ENCODE measurements at regions not wholly inside any gene's neighbourhood (a gene's known extent, or its start where the extent isn't known, plus 50 kb on each side); places are given as distances from the start of the nearest gene placed in this dataset.

- H3K27me3 ChIP-seq (ENCODE audit: low read depth): peaks cover 12% of the 10 kb centered on the region
- no peaks in the 10 kb centered on the region for H3K36me3 ChIP-seq
- intact Hi-C loops (cut with micrococcal nuclease): no loop called here
- no peak for DNase-seq
- H3K27ac ChIP-seq (replicated peaks): no peak overlapping the region
- TF ChIP-seq CTCF (IDR thresholded peaks at IDR 0.05; ENCODE audit: borderline replicate concordance): no peak
- H3K4me3 ChIP-seq: no peak overlapping the region
- H3K4me1 ChIP-seq: no peaks in the 10 kb centered on the region
- H3K9me3 ChIP-seq (replicated peaks): no peaks in the 10 kb centered on the region
These were observed 54.7 kb upstream of the ARSJ start for GRCh38 chr4:114034189-114034588.

GRCh38 chr4:114036426-114036825 lies 57.0 kb upstream of the ARSJ start:
- peaks cover 12% of the 10 kb centered on the region for H3K27me3 ChIP-seq (ENCODE audit: low read depth)
- H3K27ac ChIP-seq (replicated peaks): no peak overlapping the region
- DNase-seq: no peak
- intact Hi-C loops (cut with micrococcal nuclease): no loop called here
- TF ChIP-seq CTCF (IDR thresholded peaks at IDR 0.05; ENCODE audit: borderline replicate concordance): no peak
- no peaks in the 10 kb centered on the region for H3K4me1 ChIP-seq
- no peaks in the 10 kb centered on the region for H3K9me3 ChIP-seq (replicated peaks)
- no peaks in the 10 kb centered on the region for H3K36me3 ChIP-seq
- H3K4me3 ChIP-seq: no peak overlapping the region

- Histone ChIP-seq H3K27ac (replicated peaks) (no peak overlapping the region), H3K4me3 (no peak overlapping the region), H3K36me3 (no peaks in the 10 kb centered on the region), H3K27me3 (ENCODE audit: low read depth) (peaks cover 12% of the 10 kb centered on the region), H3K9me3 (replicated peaks) (no peaks in the 10 kb centered on the region), H3K4me1 (no peaks in the 10 kb centered on the region)
- intact Hi-C loops (cut with micrococcal nuclease): no loop called here
- no peak for DNase-seq
- no peak for TF ChIP-seq CTCF (IDR thresholded peaks at IDR 0.05; ENCODE audit: borderline replicate concordance)
These were observed 57.4 kb upstream of the ARSJ start for GRCh38 chr4:114036864-114037263.

- no peak overlapping the region for H3K4me3 ChIP-seq
- TF ChIP-seq CTCF (IDR thresholded peaks at IDR 0.05; ENCODE audit: borderline replicate concordance): no peak
- H3K36me3 ChIP-seq: no peaks in the 10 kb centered on the region
- intact Hi-C loops (cut with micrococcal nuclease): no loop called here
- DNase-seq: no peak
- H3K9me3 ChIP-seq (replicated peaks): no peaks in the 10 kb centered on the region
- no peaks in the 10 kb centered on the region for H3K4me1 ChIP-seq
- H3K27ac ChIP-seq (replicated peaks): no peak overlapping the region
- peaks cover 12% of the 10 kb centered on the region for H3K27me3 ChIP-seq (ENCODE audit: low read depth)
These were observed 58.5 kb upstream of the ARSJ start for GRCh38 chr4:114037988-114038387.

GRCh38 chr4:114038762-114039387 lies 59.4 kb upstream of the ARSJ start:
- H3K36me3 ChIP-seq: no peaks in the 10 kb centered on the region
- no peak for TF ChIP-seq CTCF (IDR thresholded peaks at IDR 0.05; ENCODE audit: borderline replicate concordance)
- DNase-seq: no peak
- H3K4me1 ChIP-seq: no peaks in the 10 kb centered on the region
- no peak overlapping the region for H3K4me3 ChIP-seq
- intact Hi-C loops (cut with micrococcal nuclease): no loop called here
- H3K27ac ChIP-seq (replicated peaks): no peak overlapping the region
- peaks cover 12% of the 10 kb centered on the region for H3K27me3 ChIP-seq (ENCODE audit: low read depth)
- H3K9me3 ChIP-seq (replicated peaks): no peaks in the 10 kb centered on the region
